Stimulated activated CD8-positive, alpha-beta memory T cell treated with anti-CD3 and anti-CD28 coated beads, Interleukin-12 subunit alpha, Interleukin-12 subunit beta, amount 100 ng/mL, for 4 hours (primary cell): ENCODE measurements at regions not wholly inside any gene's neighbourhood (a gene's known extent, or its start where the extent isn't known, plus 50 kb on each side); places are given as distances from the start of the nearest gene placed in this dataset.

Experiments
- DNase-seq: peaks from one replicate; pipeline ENCODE4 v3.0.0-alpha.2; 2020; ENCODE audit warnings: low read depth

- DNase-seq = no peak
Measured at GRCh38 chr9:119094086-119094485, 275.1 kb downstream of the BRINP1 start.

DNA sequence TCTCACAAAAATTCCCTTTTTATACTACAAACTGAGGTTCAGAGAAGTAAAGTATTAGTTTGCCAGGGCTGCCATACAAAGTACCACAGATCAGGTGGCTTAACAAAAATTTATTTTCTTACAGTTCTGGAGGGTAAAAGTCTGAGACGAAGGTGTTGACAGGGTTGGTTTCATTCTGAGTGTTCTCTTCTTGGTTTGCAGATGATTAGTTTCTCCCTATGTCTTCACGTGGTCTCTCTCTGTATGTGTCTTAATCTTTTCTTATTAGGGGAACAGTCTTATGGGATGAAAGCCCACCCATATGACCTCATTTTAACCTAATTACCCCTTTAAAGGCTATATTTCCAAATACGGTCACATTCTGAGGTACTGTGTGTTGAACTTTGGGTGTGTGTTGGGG is 274.2 kb downstream of the BRINP1 start:
- no peak for DNase-seq

- no peak for DNase-seq
Measured at GRCh38 chr9:119101048-119101447, 268.2 kb downstream of the BRINP1 start.

DNA sequence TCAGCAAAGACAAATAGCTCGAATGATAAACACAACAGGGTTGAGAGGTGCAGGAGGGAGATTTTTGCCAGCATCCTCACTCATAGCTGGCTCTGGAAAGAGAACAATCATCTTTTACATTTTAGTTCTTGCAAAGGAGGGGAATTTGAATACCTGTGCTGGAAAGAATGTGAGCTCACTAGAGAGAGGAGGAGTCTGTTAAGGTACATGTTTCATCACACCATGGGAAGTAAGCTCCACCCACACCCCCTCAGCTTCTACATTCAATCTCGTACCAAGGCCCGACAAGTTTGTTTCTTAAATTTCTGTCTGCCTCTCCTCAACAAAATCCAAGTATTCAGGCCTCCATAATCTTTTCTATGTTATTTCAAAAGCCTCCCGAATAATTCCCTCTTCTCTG is 254.6 kb downstream of the BRINP1 start:
- DNase-seq = no peak
